Suppressor macrophage treated with lipopolysaccharide for 4 hours (primary cell): ENCODE measurements at regions not wholly inside any gene's neighbourhood (a gene's known extent, or its start where the extent isn't known, plus 50 kb on each side); places are given as distances from the start of the nearest gene placed in this dataset.

Experiments
- DNase-seq: peaks from one replicate; pipeline ENCODE4 v3.0.0-alpha.2; 2020

DNA sequence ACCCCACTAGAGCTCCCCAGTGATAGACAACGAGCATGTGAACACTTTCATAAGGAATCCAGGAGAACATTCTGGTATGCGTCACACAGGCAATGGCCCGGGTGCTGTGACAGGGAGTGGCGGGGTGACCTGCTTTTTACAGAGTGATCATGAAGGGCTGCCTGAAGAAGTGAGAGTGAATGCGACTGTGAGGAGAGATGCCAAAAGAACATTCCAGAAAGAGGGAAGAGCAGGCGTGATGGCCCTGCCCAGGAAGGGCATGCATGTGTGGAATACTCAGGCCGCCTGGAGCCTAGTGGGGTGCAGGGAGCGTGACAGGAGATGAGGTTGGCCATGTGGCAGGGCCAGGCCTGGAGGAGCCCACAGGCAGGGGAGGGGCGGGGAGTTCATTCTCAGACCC lies 53.8 kb downstream of the FZD10 start:
- no peak for DNase-seq

GRCh38 chr12:130218682-130219081 lies 56.4 kb downstream of the FZD10 start:
- DNase-seq: no peak

DNA sequence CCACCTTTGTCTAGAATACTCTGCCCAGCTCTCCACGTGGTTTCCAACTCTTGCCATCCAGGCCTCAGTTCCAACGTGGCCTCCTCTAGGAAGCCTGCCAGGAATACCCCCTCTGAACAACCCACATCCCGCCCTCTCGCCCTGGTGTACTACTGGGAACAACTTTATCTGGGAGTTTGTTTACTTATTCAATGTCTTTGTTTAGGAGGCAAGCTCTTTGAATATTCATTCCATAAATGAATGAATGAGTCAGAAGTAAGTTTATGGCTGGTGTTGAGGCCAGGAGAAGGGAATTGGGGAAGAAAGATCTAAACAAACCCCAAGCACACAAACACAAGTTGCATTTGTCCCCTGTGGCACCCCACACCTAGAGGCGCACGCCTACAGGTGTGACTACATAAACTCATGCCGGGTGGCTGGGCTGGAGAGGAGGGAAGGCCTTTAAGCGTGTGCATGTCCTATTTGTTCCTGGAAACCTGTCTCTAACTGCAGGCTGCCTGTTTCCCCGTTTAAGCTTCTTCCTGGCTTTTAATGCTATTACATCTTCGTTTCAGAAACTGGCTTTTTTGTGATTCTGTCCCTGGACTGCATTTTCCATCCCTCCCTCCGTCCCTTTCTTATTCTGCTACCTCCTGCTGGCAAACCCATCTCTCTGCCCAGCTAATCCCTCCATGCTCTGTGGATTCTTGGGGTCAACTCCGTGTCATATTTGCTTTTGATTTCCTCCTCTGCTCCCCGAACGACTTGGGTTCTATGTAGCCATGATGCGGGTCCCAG lies 57.9 kb downstream of the FZD10 start:
- no peak for DNase-seq

GRCh38 chr12:130220706-130221100 lies 58.4 kb downstream of the FZD10 start:
- DNase-seq: no peak

- no peak for DNase-seq
Observed at GRCh38 chr12:130222519-130223218, 60.4 kb downstream of the FZD10 start.

DNA sequence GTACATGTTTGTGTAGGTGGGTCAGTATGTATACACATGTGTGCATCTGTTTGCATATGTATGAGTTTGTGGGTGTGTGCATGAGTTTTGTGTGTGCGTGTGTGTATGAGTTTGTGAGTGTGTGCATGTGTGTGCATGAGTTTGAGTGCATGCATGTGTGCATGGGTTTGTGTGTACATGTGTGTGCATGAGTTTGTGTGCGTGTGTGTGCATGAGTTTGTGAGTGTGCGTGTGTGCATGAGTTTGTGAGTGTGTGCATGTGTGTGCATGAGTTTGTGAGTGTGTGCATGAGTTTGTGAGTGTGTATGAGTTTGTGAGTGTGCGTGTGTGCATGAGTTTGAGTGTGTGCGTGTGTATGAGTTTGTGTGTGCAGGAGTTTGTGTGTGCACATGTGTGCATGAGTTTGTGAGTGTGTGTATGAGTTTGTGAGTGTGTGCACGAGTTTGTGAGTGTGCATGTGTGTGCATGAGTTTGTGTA lies 61.5 kb downstream of the FZD10 start:
- no peak for DNase-seq

DNA sequence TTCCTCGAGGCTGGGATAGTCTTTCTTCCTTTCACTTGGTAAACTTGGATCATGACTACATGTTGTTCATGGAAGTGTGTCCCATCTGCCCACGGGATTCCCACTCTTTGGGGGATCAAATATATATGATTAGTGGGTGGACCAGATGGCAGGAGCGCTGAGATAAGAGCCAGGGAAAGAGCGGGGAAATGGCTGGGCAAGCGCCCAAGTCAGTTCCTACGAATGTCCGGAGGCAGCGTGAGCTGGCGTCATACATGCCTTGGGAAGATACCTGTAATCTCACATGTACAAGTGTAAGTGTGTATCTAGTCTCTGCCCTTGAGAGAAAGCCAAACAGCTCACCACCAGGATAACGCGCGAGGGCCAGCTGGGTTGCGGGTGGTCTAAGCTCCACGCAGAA lies 62.3 kb downstream of the FZD10 start:
- DNase-seq: no peak

DNA sequence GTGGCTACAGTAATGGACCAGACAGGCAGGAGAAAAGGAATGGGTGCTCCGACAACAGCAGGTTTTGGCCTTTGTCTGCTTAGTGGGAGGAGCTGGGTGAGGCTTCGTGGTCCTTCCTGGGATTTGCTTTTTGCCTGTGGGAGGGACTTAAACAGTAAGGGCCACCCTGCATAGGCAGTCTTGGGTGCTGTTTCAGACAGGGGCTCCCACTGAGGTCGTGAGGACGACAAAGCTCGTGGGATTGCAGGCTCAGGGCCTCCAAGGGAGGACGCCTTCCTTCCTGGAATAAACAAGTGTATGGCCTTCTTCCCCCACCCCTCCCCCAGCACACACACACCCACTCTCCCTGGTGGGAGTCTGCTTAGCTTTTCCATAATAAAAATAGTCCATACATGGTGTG lies 63.1 kb downstream of the FZD10 start:
- DNase-seq: no peak

DNA sequence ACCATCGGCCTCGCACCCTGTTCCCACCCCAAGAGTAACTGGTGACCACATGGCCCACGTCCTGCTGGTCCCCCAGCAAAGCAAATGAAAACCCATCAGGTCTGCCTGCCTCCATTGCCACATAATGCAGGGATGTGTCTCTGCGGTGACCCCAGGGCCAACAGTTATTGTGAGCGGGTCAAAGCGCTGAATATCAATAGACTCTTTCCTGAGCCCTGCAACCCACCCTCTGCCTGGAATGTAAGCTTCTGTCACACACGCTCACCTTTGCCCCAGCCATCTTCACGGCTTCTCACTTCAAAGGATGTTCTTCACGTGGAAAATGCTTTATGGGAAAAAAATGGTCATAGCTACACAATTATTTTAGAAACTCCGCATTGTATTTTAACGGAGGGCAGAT lies 63.9 kb downstream of the FZD10 start:
- DNase-seq: no peak

DNA sequence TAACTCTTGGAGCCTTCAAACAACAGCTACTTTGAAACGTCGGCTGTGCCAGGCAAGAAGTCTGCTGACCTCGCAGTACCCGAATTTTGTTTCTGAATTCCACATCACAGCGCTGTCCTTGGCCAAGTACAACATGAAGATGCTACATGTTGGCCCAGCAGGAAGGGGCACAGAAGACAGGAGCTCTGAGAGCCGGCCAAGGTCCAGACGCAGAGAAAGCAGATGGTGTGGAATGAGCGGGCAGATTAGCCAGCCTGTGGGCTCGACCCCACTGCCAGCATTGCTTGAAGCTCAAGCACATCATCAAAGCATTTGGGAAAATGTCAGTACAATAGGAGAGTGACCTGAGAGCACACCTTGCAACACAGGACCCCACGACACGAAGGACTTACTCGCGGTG lies 64.5 kb downstream of the FZD10 start:
- no peak for DNase-seq

- DNase-seq: no peak
Observed at GRCh38 chr12:130227641-130228040, 65.4 kb downstream of the FZD10 start.

GRCh38 chr12:130236446-130236845 lies 74.2 kb downstream of the FZD10 start:
- DNase-seq: no peak

GRCh38 chr12:130240831-130241590 lies 78.7 kb downstream of the FZD10 start:
- DNase-seq: no peak

- DNase-seq: no peak
Observed at GRCh38 chr12:130242506-130242905, 80.2 kb downstream of the FZD10 start.

DNA sequence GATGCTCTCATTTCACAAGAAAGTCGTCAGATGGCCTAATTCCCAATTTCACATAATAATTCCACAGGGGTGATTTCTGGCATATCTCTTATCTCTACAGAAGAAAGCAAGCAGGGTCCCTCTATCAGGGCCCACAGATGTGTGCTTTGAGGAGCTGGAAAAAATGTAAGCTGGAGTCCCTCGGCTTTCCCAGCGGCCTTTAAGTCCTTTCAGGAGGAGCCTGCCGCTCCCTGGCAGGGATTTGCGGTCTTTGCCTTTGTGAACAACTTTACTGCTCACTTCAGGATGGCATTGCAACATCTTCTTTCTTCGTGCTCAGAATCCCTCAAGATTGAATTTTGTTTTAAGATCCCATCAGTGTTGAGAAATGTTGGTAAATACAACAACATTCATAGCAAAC lies 83.0 kb downstream of the FZD10 start:
- no peak for DNase-seq

GRCh38 chr12:130246560-130246959 lies 84.3 kb downstream of the FZD10 start:
- DNase-seq: no peak

GRCh38 chr12:130247634-130248237 lies 85.5 kb downstream of the FZD10 start:
- no peak for DNase-seq

GRCh38 chr12:130249376-130249775 lies 87.1 kb downstream of the FZD10 start:
- DNase-seq: no peak

- no peak for DNase-seq
Observed at GRCh38 chr12:130251236-130251780, 86.4 kb upstream of the PIWIL1 start.

GRCh38 chr12:130253866-130254265 lies 83.8 kb upstream of the PIWIL1 start:
- DNase-seq: no peak

GRCh38 chr12:130254461-130255276 lies 83.0 kb upstream of the PIWIL1 start:
- no peak for DNase-seq

DNA sequence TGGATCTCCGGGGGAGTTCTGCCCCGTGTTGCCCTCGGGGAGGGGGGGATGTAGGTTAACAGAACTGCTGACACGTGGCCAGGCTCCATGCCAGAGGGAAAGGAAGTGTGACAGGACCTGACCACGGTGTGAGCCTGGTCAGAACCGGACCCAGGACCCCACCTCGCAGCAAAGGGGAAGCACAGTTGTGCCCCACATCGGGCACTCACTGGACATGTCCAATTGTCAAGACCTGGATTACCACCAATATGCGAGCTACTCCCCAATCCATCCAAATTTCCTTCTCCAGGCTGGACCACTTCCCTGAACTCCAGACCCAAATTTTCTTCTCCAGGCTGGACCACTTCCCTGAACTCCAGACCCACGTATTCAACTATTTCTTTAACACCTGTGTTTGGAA lies 78.8 kb upstream of the PIWIL1 start:
- no peak for DNase-seq
